ENCODE measurements at regions not wholly inside any gene's neighbourhood (a gene's known extent, or its start where the extent isn't known, plus 50 kb on each side); places are given as distances from the start of the nearest gene placed in this dataset.
"Not testable (repeated sequence)": the region's sequence is repeated elsewhere in the genome, so short reads cannot be mapped to it uniquely, and the experiment has no call there.

- DNase-seq = no peak
Observed at GRCh38 chr9:31243386-31243785, 1141.1 kb upstream of the ACO1 start.

DNA sequence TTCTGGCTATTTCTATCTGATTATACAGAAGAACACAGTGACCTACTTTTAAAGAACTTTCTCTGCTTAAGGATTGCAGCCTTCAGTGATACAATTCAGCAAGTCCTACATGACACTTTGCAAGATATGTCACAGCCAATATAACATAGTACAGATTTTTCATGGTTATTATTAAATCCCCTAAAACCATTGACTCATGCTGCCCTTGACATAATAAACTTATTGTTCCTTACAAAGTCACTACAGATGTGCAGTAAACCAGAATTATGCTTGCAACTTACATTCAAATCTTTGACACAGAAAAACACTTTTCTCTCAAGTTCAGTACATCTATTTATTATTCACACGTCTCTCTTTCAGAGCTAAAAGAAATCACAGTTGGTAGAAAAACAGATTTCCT, 1136.3 kb upstream of the ACO1 start:
- DNase-seq = no peak

GRCh38 chr9:31251386-31251785, 1133.1 kb upstream of the ACO1 start:
- no peak for DNase-seq

DNA sequence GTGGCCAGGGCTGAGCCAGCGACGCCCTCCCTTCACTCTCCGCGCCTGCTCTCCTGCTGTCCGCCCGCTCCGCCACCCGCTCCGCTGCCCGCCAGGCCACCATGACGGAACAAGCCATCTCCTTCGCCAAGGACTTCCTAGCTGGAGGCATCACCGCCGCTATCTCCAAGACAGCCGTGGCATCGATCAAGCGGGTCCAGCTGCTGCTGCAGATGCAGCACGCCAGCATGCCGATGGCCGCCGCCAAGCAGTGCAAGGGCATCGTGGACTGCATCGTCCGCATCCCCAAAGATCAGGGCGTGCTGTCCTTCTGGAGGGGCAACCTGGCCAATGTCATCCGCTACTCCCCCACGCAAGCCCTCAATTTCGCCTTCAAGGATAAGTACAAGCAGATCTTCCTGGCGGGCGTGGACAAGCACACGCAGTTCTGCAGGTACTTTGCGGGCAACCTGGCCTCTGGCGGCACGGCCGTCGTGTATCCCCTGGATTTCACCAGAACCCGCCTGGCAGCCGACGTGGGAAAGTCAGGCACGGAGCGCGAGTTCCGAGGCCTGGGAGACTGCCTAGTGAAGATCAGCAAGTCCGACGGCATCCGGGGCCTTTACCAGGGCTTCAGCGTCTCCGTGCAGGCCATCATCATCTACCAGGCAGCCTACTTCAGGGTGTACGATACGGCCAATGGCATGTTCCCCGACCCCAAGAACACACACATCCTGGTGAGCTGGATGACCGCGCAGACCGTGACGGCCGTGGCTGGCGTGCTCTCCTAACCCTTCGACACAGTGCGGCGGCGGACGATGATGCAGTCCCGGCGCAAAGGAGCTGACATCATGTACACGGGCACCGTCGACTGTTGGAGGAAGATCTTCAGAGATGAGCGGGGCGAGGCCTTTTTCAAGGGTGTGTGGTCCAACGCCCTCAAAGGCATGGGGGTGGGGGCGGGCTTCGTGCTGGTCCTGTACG, 1130.4 kb upstream of the ACO1 start:
- no peak for DNase-seq

DNA sequence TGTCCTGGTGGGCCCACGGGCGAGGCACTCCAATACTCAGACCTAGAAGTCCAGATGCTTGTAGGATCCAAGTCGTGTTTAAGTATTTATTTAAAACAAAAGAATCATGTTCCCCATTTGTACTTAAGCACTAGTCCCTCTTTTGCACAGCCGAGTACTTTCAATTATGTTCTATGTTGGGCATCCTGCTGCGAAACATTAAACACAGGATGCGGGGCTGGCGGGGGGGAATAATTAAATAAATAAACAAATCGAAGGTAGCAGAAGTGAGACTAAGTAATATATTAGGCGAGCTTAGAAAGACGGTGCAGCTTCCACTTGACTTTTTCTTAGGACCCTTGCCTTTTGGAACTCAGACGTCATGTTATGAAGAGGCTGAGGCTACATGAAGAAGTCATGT, 1129.2 kb upstream of the ACO1 start:
- no peak for DNase-seq

DNA sequence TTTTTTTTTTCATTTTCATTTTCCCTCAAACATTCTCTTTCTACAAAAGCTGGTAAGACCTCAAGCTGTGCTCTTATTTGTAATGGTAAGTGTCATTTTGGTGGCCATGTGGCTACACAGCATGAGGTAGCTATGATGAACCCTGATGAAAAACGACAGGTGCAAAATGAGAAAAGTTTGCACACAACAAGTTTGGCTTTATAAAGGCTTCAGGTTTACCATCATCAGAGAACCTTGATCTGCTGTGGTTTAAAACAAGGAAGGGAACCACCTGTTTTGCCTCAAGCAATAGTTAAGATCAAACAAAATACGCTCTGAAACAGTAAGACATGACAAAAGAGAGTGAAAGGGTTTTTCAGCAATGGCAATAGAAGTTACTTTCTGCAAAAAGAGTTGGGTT, 1124.6 kb upstream of the ACO1 start:
- DNase-seq = no peak

- DNase-seq = no peak
Observed at GRCh38 chr9:31272456-31273295, 1111.8 kb upstream of the ACO1 start.

GRCh38 chr9:31275419-31275818, 1109.0 kb upstream of the ACO1 start:
- no peak for DNase-seq

GRCh38 chr9:31290731-31291130, 1093.7 kb upstream of the ACO1 start:
- DNase-seq = no peak

- no peak for DNase-seq
Observed at GRCh38 chr9:31302620-31303418, 1081.6 kb upstream of the ACO1 start.

DNA sequence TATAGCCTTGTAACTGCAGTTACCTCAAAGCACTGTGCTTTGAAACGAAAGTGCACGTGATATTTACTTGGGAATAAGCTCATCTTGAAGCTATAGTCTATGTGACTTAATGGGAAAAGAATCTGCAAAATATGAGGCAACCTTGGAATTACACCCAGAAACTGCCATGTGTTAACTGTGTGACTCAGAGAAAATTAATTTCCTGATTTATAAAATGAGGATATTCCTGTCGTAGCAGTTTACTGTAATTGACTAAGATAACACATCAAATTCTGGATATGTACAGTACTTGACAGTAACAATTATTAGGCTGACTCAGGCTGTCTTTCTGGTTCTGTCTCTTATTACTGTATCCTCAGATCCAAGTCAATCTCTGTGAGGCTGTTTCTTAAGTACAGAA, 1079.9 kb upstream of the ACO1 start:
- no peak for DNase-seq

- DNase-seq = no peak
Observed at GRCh38 chr9:31314241-31314640, 1070.2 kb upstream of the ACO1 start.

DNA sequence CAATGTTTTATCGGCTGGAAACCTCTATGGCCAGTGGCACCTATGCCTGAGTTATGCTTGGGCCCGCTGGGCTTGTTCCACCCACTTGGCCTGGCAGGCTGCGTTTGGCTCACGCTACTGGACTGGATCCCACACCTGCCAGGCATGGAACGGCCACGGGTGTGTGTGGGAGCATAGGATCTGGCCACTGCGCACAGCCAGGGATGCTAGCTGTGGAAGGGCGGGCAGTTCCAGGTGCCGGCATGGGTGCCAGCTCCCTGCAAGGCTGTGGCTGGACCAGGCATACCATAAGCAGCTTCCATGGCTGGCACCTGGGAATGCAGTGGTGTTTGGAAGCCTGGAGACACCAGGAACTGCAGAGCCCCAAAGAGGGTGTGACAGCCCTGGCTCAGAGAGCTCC, 1063.9 kb upstream of the ACO1 start:
- no peak for DNase-seq

DNA sequence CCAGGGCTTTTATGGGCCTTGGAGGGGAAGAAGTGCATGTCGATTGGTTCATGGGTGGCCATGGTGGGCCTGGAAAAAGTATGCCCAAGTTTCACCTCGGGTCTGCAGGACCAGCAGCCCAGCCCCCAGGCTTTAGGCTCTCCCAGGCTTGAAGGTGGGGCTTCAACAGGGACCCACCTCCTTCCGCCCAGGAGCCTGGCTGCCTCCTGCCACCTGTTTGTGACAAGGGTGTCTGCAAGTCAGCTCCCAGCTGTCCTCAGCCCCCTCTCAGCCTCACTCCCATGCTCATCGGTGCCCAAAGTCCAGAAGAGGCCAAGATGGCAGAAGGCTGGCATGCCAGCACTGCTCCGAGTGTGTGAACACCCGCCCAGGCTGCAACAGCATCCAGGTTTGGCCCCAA, 1063.2 kb upstream of the ACO1 start:
- no peak for DNase-seq

GRCh38 chr9:31321686-31322085, 1062.8 kb upstream of the ACO1 start:
- no peak for DNase-seq

- no peak for DNase-seq
Observed at GRCh38 chr9:31323726-31324444, 1060.6 kb upstream of the ACO1 start.

DNA sequence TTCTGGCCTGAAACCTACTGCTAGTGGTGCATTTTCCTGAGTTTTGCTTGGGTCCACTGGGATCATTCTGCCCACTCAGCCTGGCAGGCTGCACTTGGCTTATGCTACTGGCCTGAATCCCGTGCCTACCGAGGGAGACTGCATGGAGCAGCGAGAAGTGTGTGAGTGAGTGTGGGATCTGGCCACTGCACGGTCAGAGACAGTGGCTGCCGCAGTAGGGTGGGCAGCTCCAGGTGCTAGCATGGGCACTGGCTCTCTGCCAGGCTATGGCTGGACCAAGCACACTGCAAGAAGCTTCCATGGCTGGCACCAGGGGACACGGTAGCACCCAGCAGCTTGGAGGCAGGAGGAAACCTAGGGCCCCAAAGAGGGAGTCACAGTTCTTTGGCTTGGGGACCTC, 1058.7 kb upstream of the ACO1 start:
- DNase-seq = no peak

DNA sequence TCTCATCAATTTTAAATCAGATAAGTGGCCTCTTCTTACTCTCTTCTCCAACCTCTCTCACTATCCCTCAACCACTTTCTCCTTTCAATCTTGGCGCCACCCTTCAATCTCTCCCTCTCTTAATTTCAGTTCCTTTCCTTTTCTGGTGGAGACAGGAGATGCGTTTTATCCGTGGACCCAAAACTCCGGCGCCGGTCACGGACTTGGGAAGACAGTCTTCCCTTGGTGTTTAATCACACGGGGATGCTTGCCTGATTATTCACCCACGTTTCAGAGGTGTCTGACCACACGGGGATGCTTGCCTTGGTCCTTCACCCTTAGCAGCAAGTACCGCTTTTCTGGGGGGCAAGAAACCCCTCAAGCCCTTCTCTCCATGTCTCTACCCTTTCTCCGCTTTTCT, 1057.6 kb upstream of the ACO1 start:
- not testable (repeated sequence) for DNase-seq

DNA sequence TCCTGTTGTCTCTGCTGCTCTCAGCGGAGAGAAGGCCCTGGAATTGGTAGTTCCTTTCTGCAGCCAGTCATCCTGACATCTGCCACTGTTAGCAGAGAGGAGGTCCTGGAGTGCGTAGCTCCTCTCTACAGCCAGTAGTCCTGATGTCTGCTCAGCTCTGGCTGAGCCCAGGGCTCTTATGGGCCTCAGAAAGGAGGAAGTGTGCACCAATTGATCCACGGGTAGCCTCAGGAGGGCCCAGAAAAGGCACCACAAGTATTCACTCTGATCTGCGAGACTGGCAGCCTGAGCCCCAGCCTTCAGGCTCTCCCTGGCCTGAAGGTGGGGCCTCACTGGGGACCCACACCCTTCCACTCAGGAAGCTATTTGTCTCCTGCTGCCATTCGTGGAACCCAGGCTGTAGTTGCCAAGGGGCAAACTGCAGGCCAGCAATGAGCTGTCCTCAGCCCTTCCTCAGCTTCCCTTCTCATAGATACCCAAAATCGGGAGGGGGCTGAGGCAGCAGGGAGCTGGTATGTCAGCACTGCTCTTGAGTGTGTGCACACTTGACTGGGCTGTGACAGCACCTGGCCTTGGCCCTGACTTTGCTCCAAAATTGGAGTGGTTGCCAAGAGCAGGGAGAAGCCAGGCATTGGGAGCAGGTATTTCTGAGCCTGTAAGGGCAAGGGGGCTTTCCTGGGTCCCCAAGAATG, 1049.5 kb upstream of the ACO1 start:
- no peak for DNase-seq

- DNase-seq = no peak
Observed at GRCh38 chr9:31335529-31336234, 1048.8 kb upstream of the ACO1 start.

GRCh38 chr9:31336386-31336785, 1048.1 kb upstream of the ACO1 start:
- no peak for DNase-seq
